ENCODE measurements at regions not wholly inside any gene's neighbourhood (a gene's known extent, or its start where the extent isn't known, plus 50 kb on each side); places are given as distances from the start of the nearest gene placed in this dataset.

- TF ChIP-seq CTCF (conservative IDR thresholded peaks at IDR 0.05), result no peak
- no peak for TF ChIP-seq ZFX (IDR thresholded peaks at IDR 0.05)
- H3K27ac ChIP-seq, result no peak overlapping the region
These were observed 367.3 kb downstream of the ALG10 start for GRCh38 chr12:34389378-34390170.

GRCh38 chr12:34390171-34390841 is 368.0 kb downstream of the ALG10 start:
- no peak overlapping the region for H3K27ac ChIP-seq
- TF ChIP-seq CTCF (conservative IDR thresholded peaks at IDR 0.05), result no peak

GRCh38 chr12:34390846-34391700 is 368.8 kb downstream of the ALG10 start:
- TF ChIP-seq ZFX (IDR thresholded peaks at IDR 0.05) (no peak), CTCF (conservative IDR thresholded peaks at IDR 0.05) (no peak)
- H3K27ac ChIP-seq, result no peak overlapping the region

GRCh38 chr12:34391771-34392581 is 369.7 kb downstream of the ALG10 start:
- H3K27ac ChIP-seq, result no peak overlapping the region
- TF ChIP-seq ZFX (IDR thresholded peaks at IDR 0.05) (no peak), CTCF (conservative IDR thresholded peaks at IDR 0.05) (no peak)

GRCh38 chr12:34392741-34393085 is 370.4 kb downstream of the ALG10 start:
- TF ChIP-seq ZFX (IDR thresholded peaks at IDR 0.05), result no peak
- no peak for TF ChIP-seq CTCF (conservative IDR thresholded peaks at IDR 0.05)
- H3K27ac ChIP-seq, result no peak overlapping the region

- no peak overlapping the region for H3K27ac ChIP-seq
- TF ChIP-seq ZFX (IDR thresholded peaks at IDR 0.05), result no peak
- TF ChIP-seq CTCF (conservative IDR thresholded peaks at IDR 0.05), result no peak
These were observed 371.0 kb downstream of the ALG10 start for GRCh38 chr12:34393086-34393820.
